ENCODE measurements at regions not wholly inside any gene's neighbourhood (a gene's known extent, or its start where the extent isn't known, plus 50 kb on each side); places are given as distances from the start of the nearest gene placed in this dataset.

- TF ChIP-seq EZH2 (IDR thresholded peaks at IDR 0.05; ENCODE audit: insufficient read depth, poor library complexity, severe bottlenecking) (no peak), EZH2phosphoT487 (IDR thresholded peaks at IDR 0.05; ENCODE audit: insufficient read depth, low read depth) (no peak)
These were observed 83.7 kb upstream of the SLC12A2 start for GRCh38 chr5:127999909-128000308.

Measured in GM23248 (cell line).